Left colon (tissue), 2 donors: ENCODE measurements at regions not wholly inside any gene's neighbourhood (a gene's known extent, or its start where the extent isn't known, plus 50 kb on each side); places are given as distances from the start of the nearest gene placed in this dataset.

Source experiments
- ATAC-seq: fragments of 200-7000 bp; cut with Tn5 transposase; one replicate; pipeline ENCODE4 v1.9.1; 2020; ENCODE audit warnings: mild to moderate bottlenecking, moderate library complexity
- DNase-seq, 2 donors: peaks; one replicate each; pipeline ENCODE4 v3.0.0-alpha.2; 2020
- intact Hi-C, 2 donors: fragments of 100-400 bp; cut with DNase I in 1 of 2; cut with micrococcal nuclease in 1 of 2; formaldehyde crosslinking; loops; one replicate each; pipeline versions ENCODE4 v1.11.2 to v1.14.0; 2022; cut with DNase I, micrococcal nuclease
- donor health status: DM: no; HTN: no; CAD: no.
- donor health status: DM: yes; HTN: yes; CAD: no.

- no peak for DNase-seq
- ATAC-seq, result no peak
- intact Hi-C loops, result no loop called here
Observed at GRCh38 chrX:114332766-114333165, 251.1 kb upstream of the HTR2C start.

DNA sequence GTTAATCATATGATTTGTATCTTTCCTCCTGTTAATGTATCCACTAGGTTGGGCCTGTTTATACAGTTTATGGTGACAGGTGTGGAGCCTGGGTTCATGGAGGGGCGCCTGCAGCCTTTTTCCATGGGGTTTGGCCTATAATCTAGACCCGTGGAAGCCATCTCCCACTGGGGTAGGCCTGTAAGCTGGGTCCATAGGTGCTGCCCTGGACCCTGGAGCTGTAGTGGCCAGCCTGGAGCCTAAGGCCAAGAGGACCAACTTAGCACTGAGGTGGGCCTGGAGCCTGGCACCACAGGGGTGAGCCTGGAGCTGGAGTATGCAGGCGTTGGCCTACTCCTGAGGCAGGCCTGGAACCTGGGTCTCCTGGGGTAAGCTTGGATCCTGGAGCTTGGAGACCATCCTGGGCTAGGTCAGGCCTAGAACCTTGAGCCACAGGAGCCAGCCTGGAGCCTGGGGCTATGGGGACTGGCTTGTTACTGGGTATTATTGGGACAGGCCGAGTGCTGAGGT, 249.4 kb upstream of the HTR2C start:
- ATAC-seq (no peak), DNase-seq (no peak)
- intact Hi-C loops, result no loop called here

- ATAC-seq, result no peak
- no peak for DNase-seq
- intact Hi-C loops, result no loop called here
Observed at GRCh38 chrX:114338870-114339269, 245.0 kb upstream of the HTR2C start.

- DNase-seq, result no peak
- intact Hi-C loops, result no loop called here
- ATAC-seq, result peak; percentile 53
Observed at GRCh38 chrX:114344756-114345349, 239.0 kb upstream of the HTR2C start.

GRCh38 chrX:114361076-114361725, 222.7 kb upstream of the HTR2C start:
- no peak for ATAC-seq
- no peak for DNase-seq
- intact Hi-C loops, result no loop called here

DNA sequence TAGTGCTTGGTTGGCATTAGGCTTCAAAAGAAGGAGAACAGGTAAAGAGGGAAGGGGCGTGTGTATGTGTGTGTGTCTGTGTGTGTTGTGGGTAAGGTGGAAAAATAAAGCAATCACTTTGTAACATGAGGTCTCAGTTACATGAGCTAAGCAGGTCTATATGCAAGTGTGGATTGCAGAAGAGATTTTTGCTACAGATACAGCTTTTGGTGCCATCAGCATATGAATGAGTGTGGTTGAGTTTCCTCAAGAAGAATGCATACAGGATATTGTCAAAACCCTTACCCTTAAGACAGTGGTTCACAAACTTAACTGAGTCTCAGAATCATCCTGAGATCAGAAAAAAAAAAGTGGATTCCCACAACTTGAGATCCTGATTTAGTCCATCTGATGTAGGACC, 220.5 kb upstream of the HTR2C start:
- intact Hi-C loops, result no loop called here
- DNase-seq, result no peak
- ATAC-seq, result no peak

DNA sequence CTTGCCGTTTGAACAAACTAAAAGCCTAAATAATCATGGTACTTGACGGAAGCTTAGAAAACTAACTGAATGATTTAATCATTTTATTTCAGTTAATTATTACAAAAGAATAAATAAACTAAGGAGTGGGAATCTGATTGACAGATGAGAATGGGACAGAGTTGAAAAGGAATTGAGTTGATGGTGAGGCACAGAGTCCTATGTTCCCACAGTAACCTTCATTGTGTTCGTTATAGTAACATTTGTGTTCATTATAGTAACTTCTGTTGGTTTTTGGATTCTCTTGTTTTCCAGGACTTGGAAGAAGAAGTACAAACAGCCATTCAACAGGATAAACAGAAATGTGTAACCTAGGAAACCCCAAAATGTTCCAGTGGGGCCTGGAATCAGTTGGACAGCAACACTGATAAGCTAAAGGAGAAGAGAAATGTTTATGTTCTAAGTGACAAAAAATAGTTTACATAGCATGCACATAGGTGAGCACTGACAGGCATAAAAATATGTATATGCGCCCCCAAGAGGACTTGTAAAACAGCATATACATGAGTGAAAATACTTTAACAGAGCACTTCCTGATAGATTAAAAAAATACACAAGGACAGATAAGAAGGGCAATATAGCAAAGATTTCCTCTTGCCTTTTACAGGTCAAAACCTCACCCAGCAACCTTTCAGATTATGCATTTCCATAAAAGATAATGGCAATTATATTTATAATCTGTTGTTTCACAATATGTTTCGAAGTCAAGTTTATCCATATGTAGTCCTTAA, 218.6 kb upstream of the HTR2C start:
- intact Hi-C loops, result no loop called here
- DNase-seq (no peak), ATAC-seq (peak; percentile 97)

DNA sequence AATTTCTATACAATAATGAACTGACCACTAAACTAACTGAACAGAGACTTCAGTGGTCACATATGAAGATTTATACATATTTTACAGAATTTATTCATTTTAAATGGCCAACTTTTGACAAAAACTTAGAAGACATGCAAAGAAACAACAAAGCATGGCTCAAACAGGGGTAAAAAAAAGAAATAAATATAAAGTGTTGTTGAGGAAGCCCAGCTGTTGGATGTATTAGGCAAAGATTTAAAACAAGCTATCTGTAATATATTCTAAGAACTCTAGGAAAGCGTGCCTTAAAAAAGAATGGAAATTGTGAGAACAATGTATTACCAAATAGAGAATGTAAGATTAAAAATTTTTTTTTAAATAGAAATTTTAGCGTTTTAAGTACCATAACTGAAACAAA, 210.9 kb upstream of the HTR2C start:
- intact Hi-C loops, result no loop called here
- ATAC-seq (no peak), DNase-seq (no peak)

DNA sequence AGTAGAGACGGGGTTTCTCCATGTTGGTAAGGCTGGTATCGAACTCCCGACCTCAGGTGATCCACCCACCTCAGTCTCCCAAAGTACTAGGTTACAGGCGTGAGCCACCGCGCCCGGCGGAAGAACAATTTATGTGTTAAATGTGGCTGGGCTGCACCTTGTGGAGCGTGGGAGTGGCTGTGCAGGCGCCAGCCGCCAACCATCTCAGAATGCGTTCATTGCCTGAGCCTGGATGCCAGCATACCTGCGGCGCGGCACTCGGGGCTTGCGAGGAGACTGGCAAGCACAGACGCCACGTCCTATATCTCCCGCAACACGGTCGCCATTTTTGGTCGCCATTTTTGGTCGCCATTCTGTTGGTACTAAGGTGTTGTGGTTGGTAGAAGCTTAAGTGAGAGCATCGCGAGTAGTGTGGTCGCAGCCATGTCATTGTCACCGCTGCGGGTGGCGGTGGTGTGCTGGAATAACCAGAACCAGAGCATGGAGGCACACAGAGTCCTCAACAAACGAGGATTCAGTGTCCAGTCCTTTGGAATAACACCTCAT, 193.6 kb upstream of the HTR2C start:
- intact Hi-C loops, result no loop called here
- ATAC-seq, result no peak
- no peak for DNase-seq
